GM18519 (cell line): ENCODE measurements at regions not wholly inside any gene's neighbourhood (a gene's known extent, or its start where the extent isn't known, plus 50 kb on each side); places are given as distances from the start of the nearest gene placed in this dataset.
"Not testable (repeated sequence)": the region's sequence is repeated elsewhere in the genome, so short reads cannot be mapped to it uniquely, and the experiment has no call there.

ENCODE experiments used
- ATAC-seq: cut with Tn5 transposase; IDR thresholded peaks from one replicate; pipeline ENCODE4 v1.9.1; 2021; ENCODE audit warnings: mild to moderate bottlenecking, moderate library complexity; ENCODE audit not compliant: unreplicated experiment, low FRiP score

DNA sequence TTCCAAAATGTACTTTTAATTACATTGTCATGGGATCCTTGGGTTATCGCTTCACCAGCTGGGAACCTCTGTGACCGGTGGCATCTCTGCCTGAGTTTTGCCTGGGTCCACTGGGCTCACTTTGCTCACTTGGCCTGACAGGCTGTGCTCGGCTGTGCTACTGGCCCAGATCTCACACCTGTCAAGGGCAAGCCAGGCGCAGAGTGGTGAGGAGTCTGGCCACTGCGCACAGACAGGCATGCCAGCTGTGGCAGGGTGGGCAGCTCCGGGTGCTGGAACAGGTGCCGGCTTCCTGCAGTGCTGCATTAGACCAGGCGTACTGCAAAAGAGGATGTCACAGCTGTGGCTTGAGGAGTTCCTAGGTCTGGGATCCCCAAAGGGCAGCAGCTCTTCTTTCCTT is 489.8 kb downstream of the TENT5A start:
- ATAC-seq = no peak

DNA sequence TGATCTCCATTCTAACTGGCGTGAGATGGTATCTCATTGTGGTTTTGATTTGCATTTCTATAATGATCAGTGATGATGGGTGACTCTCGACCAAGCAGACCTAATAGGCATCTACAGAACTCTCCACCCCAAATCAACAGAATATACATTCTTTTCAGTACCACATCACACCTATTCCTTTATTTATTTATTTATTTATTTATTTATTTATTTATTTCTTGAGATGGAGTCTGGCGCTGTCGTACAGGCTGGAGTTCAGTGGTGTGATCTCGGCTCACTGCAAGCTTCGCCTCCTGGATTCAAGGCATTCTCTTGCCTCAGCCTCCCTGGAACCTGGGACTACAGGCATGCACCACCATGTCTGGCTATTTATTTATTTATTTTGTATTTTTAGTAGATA is 496.3 kb downstream of the TENT5A start:
- not testable (repeated sequence) for ATAC-seq

DNA sequence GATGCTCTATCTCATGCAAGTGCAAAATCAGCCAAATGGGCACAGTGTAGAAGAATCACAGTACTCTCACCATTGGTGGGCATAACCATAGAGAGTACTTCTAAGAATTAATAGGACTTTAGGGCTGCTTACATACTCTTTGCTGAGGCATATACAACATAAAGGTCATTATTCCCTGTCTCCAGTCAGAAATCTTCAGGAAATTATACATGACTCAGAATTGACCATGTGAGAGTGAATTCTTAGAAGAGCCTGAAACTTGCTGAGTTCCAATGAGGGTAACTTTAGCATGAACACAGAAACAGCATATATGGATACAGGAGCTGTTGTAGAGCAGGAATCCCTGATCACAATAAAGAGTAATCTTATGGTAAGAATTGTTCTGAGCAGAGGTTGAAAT is 498.7 kb downstream of the TENT5A start:
- ATAC-seq = no peak

DNA sequence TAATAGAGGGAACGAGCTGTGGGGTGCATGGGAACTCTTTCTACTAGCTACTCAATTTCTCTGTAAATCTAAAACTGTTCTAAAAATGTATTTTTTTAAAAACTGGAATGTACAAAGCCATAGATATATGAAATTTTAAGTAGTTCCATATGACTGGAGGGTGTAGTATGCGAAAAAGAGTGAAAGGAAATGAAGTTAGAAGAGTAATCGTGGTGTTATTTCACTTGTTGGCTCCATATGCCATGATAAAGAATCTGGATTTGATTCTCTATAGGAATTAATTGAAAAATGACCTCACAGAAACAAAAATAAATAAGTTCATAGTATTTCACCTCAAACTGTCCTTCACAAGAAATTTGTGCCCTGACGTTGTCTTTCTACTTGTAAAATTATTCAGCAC is 500.2 kb downstream of the TENT5A start:
- ATAC-seq = no peak

DNA sequence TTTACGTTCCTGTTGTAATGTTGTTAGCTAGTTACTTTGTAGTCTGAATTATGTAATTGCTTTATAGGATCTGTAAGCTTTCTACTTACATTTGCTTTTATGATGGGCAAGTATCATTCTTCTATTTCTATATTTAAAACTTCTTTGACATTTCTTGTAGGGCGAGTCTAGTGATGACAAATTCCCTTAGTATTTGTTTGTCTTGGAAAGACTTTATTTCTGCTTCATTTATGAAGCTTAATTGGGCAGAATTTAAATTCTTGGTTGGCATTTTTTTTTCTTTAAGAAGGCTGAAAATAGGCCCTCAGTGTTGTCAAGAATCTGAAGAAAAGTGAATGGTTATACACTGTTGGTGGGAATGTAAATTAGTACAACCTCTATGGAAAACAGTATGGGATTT is 506.3 kb downstream of the TENT5A start:
- no peak for ATAC-seq

DNA sequence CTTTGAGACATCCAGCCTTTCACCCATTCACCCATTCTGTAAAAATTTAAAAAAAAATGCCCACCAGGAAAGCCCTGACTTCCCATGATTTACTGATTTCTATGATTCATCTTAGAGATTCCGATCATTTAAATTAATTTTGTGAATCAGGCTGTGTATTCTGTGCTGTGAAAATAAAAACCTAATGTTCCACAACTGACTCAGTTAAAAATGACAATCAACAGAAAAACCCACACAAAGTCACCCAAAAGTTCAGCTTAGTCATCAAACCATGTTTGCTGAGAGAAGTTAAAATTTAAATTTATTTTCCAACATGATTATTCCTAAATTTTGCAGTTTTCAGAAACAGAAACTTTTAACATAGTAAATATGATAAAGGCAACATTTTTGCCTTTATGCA is 509.9 kb downstream of the TENT5A start:
- ATAC-seq = no peak

DNA sequence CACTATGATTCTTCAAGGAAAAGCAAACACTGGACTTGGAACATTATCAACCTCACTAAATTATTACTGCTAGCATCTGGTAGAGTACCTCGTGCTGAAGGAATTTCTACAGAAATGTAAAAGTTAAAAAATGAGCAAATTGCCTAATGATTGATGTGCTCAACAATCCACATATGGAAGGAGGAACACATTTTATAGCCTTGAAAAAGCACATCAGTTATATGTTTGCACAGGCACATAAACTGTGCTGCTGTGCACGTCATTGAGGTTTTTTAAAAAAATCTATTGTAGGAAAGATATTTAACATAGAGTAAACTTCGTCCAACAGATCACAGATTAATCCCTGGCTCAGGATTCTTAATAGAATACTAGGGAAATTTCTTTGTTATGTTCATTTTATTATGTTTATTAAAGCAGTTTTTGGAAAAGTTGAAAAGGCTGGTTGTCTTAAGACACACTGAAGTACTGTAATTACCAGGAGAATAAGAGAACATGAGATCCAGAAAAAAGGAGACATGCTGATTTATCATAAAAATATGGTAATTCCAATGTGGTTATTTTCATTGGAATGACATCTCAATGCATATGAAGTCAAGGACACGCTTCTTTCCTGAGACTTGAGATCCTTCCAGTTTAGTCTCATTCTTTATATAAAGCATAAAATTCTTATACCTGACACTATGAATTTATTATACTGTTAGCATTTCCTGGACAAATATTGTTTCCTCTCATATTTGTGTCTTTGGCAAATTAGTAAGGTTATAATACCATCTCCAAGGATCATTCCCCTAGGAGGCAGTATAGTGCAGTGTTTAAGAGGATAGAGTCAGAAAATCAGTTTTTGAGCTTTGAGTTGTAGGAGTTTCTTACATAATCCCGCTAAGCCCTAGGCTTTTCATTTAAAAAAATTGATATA is 511.1 kb downstream of the TENT5A start:
- ATAC-seq = no peak

DNA sequence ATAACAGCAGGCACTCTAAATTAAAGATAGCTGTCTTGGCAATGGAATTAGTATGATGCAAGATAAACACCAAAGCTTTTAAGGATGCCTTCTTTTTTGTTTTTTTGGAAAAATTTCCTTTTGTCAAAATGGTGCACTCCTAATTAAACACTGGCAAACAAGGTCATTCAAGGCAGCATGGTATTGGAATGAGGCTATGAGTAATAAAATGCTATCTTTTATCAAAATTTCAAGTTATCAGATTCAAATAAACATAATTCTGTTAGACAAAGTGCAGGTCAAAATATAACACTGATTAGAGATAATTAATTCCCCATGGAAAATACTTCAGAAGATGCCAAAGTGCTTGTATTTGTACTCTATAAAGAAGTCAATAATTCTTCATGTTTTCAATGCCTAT is 514.1 kb downstream of the TENT5A start:
- no peak for ATAC-seq

DNA sequence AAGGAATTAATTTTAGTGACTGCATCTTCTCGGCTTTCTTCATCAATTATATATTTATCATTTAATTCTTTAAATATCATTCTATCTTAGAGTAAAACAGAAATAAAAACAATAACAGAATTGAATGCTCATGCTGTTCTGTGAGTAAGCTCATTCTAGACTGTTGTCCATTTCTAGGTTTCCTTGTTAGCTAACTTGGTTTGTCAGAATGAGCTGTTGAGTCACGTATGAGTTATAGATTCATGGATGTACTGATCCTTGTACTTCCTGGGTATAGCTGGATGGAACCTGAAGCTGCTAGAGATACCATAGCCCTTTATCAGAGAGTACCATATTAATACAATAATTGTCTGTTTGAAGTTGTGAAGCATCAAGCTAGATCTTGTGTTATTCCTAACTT is 515.3 kb downstream of the TENT5A start:
- no peak for ATAC-seq

DNA sequence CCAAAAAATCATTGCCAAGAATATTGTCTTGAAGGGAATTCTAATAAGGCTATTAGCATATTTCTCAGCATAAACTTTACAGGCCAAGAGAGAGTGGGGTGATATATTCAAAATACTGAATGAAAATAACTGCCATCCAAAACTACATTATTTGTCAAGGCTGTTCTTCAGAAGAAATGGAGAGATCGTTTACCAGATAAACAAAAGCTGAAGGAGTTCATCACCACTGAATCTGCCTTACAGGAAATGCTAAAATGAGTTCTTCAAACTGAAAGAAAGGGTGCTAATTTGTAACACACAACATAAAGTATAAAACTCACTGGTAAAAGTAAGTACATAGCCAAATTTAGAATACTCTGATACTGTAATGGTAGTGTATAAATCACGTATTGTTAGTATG is 517.0 kb downstream of the TENT5A start:
- no peak for ATAC-seq

DNA sequence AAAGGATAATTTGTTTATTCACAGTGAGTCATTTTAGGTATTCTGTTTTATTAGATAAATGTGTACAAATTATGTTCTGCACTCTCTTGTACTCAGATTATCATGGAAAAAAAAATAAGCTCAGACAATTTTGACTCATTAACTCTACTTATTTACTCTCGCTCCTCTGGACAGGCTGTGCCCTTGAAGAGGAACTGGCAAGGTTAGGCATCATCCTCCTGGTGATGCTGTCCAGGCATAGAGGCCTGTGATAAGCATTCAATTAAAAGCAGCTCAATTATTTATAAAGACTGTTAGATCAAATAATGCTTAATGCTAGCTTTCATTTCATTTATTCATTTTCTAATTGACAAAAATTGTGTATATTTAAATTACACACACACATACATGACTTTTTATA is 518.5 kb downstream of the TENT5A start:
- ATAC-seq = no peak

DNA sequence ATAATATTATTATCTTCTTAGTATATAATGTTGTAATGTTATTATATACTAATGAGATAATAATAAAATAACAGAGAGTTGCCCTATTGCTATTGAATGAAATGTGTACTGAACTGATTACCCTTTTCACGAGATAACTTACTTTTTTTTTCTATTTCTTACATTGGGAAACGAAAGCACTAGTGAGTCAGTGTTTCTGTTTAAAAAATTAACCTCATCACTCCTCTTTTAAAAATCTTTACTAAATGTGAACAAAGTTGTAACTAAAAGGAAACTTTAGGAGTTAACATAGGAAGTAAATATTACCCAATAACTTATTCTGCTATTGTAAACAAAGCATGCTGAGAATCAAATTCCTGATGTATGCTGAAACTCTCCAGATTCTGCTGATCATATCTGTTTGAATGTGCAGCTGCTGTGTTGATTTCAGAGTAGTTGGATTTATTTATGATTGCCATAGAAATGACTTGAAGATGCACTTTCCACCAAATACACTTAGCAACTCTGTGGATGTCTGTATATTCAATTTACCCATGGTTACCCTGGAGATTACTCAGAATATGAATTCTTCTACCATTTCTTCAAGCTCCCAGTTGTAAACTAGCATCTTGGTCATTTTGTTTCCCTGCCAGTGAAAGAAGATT is 523.4 kb downstream of the TENT5A start:
- ATAC-seq = no peak

DNA sequence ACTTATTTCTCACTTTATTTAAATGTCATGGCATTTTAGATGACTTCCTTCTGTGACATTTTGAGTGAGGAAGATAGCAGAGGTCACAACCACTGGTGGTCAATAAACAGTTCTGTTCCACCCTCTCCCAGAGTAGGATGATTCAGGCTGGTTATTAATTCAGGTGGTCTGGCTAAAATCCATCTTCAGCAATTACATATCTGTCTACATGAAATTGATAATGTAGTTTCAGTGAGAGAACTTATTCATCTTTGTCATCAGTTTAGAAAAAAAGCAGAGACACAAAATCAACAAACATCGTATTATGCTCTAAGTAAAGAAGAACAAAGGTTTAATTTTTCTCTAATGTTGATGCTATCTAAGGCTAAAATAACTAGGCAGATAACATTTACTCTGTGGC is 525.5 kb downstream of the TENT5A start:
- no peak for ATAC-seq

DNA sequence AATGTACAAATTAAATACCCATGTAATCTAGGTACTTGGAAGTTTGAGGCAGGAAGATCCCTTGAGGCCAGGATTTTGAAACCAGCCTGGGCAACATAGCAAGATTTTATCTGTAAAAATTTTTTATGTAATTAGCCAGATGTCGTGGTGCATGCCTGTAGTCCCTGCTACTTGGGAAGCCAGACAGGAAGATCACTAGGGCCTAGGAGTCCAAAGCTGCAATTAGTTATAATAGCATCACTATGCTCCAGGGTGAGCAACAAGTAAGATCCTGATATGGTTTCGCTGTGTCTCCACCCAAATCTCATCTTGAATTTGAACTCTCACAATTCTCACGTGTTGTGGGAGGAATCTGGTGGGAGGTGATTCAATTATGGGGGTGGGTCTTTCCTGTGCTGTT is 535.8 kb downstream of the TENT5A start:
- no peak for ATAC-seq

DNA sequence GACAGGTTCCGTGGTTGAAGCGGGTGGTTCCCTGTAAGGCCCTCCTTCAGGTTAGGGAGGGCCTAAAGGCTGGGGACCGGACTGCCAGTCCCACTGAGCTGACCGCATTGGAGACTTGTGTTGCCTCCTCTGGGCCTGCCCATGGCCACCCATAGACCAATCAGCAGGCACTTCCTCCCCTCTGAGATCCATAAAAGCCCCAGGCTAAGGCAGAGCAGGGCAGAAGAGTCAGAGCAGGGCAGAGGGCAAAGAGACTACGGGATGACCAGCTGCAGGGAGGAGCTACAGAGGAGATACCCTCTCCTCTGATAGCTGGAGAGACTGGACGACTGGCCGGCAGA is 537.4 kb downstream of the TENT5A start:
- no peak for ATAC-seq

DNA sequence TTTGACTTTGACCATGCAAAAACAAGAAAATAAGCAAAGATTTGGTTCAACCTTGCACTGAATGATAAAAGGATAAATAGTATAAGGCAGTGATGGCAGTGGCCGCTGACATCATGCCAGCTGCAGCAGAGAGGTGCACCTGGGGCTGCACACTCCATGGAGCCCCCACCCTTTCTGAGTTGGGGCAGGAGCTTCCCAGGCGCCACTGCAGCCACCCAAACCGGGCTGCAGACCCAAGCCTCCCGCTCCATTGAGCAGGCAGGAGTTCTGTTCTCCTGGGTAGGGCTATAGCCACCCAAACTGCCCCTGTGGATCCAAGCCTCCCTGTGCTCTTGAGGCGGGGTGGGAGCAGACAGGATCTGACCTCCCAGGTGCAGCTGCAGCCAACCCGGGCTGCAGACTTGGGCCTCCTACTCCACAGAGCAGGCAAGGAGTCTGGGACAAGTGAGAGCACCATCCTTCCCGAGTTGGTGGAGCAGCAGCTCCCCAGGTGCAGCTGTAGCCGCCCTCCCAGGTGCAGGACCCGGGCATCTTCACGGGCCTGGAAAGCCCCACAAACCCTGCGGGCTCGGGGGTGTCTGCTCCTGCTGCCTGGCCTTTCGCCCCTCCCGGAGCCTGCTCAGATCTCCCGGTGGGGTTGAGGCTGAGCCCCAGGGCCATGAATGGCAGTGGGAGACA is 537.9 kb downstream of the TENT5A start:
- no peak for ATAC-seq

DNA sequence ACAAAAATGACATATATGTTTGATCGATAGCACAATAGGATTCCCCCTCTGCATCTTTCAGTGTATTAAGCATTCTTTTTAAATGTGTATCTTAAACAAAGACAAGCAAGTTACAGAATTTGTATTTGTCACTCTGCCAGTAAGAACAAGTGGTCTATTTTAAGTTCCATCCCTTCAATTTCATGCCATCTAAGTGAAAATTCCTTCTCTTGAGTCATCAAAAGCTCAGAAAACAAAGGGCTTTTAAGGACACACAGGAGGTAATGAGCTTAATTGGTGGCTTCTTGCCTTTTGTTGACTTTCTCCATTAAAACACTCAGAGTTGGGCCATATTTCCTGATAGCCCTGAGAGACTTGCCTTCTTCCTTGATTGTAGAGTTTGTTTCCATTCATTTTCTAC is 547.8 kb downstream of the TENT5A start:
- no peak for ATAC-seq

DNA sequence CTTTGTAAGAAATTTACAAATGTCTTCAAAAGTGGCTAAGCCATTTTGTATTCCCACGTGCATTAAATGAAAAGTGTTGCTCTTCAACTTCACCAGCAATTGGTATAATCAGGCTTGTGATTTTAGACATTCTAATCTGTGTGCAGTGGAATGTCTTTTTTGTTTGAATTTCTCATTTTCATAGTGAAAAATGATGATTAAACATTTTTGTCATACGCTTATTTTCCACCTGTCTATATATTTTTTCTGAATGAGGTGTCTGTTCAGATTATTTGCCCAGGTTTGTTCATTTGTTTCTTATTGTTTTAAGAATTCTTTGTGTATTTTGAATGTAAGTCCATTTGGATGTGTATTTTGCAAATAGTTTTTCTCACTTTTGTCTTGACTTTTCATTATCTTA is 558.1 kb downstream of the TENT5A start:
- ATAC-seq = no peak

DNA sequence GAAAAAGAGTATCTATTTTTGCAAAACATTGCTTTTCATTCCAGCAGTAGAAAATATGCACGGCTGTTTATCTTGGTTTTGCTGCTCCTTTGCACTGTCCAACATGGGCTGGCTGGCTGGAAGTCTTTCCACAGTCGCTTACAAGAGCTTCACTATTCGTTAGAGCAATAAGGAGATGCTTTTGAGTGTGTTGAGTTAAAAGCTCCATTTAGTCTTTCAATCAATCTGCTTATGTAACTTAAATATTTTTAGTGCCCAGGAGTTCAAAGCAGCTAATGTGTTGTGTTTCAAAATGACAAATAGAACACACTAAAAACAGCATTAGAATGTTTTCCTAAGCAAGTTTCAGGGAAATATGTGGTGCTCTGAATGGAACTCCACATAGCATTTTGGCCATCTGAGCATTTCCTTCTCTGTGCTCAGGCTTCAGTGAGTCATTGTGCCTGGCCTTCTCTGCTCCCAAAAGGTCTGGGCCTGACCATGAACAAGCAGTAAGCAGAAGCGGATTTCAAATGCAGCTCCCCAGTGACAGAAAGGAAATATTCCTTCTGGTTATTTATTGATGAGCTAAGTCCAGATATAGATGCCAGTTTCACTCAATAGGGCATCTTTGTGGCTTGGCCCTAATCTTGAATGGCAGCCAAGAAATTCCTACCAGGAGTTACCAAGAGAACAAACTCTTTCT is 580.3 kb downstream of the TENT5A start:
- ATAC-seq = no peak

DNA sequence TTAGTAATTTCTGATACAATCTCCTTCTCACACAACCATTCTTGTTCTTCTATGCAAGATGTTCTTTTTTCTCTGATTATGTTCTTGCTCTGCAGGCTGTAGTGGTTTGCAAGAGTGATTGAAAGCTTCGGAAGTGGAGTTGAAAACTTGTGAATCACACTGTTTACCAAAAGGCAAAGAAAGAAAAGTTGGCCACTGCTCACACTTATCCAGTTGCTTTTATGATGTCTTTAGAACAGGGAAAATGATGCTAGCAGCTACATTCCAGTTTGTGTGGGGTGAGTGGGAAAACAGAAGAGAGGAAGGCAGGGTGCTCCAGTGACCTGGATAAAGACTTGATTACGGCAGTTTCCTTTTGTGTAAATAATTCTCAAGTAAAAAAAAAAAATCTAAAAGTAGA is 583.3 kb downstream of the TENT5A start:
- ATAC-seq = no peak

DNA sequence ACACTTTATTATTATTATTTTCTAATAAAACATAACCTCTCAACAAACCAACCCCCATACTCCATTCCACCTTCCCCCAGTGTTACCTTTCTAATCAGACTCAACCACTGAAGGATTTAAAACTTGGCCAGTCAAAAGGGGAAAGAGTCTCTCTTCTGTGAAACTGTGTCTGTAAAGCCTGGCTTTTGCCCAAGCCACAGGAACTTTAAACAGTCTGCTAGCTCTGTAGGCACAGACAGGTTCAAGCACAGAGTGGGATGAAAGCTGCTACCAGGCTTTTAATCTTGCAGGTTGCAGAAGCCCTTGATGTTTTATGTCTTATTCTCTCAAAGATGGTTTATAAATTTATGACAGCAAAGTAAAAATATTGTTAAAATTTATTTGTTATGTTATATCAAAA is 585.7 kb downstream of the TENT5A start:
- no peak for ATAC-seq
